DMS153 (cell line): ENCODE measurements at regions not wholly inside any gene's neighbourhood (a gene's known extent, or its start where the extent isn't known, plus 50 kb on each side); places are given as distances from the start of the nearest gene placed in this dataset.

Source experiments
- DNase-seq: peaks from one replicate; lab custom pipeline; 2025; lab: John Stamatoyannopoulos, UW

- DNase-seq = no peak
Observed at GRCh38 chr10:53749439-53749838, 976.9 kb upstream of the MBL2 start.

DNA sequence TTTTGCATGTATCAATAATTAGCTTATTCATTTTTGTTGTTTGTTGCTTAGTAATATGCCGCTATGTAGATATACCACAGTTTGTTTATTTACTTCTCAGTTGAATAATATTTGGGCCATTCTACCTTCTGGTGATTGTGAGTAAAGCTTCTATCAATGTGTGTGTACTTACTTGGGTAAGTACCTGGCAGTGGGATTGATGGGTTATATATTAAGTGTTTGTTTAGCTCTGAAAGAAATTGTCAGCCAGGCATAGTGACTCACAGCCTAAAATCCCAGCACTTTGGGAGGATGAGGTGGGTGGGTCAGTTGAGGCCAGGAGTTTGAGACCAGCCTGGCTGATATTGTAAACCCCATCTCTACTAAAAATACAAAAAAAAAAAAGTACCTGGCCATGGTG, 975.7 kb upstream of the MBL2 start:
- DNase-seq = no peak

DNA sequence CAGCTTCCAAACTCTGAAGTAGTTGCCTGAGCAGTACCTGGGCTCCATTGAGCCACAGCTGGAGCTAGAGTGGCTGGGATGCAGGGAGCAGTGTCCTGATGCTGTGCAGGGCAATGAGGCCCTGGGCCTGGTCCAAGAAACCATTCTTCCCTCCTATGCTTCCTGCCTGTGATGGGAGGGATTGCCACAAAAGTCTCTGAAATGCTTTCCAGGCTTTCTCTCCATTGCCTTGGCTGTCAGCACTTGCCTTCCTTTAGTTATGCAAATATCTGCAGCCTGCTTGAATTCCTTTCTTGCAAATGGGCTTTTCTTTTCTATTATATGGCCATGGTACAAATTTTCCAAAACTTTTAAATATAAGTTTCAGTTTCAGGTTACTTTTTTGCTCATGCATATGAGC, 972.2 kb upstream of the MBL2 start:
- no peak for DNase-seq

- DNase-seq = no peak
Observed at GRCh38 chr10:53744176-53744575, 971.6 kb upstream of the MBL2 start.

DNA sequence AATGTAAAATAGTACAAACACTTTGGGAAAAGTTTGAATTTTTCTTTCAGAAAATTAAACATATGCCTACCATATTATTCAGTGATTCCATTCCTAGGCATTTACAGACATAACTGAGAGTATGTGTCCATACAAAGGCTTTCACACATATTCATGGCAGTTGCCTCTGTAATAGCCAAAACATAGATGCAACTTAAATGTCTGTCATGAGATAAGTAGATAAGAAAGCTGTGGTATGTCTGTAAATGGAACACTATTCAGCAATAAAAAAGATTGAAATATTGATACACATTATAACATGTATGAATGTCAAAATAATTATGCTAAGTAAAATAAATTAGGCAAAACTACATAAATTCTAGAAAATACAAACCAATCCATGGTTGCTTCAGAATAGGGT, 964.5 kb upstream of the MBL2 start:
- no peak for DNase-seq

- DNase-seq = no peak
Observed at GRCh38 chr10:53726921-53727320, 954.3 kb upstream of the MBL2 start.

GRCh38 chr10:53724581-53724980, 952.0 kb upstream of the MBL2 start:
- no peak for DNase-seq

GRCh38 chr10:53719658-53720057, 947.1 kb upstream of the MBL2 start:
- DNase-seq = no peak

DNA sequence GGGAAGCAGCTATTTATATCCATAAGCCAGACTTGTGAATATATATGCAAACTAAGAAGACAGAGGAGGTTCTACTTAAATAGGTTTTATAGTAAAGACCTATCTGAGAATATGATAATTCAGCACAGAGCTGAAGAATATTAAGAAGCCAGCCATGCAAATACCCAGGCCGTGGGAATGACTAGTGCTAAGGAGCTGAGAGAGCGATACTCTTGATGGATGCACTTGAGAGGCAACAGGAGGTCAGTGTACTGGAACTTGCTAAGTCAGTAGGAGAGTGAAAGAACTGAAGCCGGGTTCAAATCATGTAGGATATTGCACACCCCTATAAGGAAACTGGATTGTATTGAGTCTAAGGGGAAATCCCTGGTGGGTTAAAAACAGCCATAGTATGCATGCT, 943.6 kb upstream of the MBL2 start:
- no peak for DNase-seq

- no peak for DNase-seq
Observed at GRCh38 chr10:53713431-53713830, 940.8 kb upstream of the MBL2 start.

- DNase-seq = no peak
Observed at GRCh38 chr10:53702489-53702888, 929.9 kb upstream of the MBL2 start.

DNA sequence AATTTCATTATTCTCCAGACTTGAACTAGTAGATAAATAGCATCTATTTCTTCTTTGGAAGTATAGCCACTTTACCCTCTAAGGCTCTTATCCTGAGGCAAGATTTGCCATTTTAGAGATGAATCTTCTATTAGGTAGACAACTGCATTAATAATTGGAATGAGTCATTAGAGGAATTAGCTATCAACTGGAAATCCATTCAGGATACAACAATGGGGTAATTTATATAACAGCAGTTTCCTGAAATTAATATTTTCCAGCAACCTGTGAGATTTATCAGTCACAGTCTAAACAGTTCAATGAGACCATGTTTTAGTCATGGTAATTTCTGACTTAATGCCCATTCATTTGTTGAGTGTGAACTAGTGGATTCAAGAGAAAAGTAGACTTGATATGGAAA, 928.6 kb upstream of the MBL2 start:
- no peak for DNase-seq

DNA sequence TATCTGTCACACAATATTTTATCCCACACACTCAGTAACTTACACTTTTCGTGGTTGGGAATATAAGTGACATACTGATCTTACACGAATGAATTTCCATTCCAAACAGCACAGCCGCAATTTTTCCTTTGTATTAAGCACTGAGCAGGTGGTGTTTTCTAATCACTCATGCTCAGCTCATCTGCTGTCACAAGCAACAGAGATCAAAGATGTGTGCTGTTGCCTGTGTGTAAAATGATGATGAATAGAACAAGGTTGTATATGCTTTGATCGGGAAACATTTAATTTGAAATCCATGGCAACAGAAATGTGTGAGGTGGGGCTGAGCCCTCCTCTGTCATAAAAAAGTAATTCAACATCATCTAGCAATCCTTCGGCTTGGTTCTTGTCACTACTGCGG, 927.7 kb upstream of the MBL2 start:
- DNase-seq = no peak

DNA sequence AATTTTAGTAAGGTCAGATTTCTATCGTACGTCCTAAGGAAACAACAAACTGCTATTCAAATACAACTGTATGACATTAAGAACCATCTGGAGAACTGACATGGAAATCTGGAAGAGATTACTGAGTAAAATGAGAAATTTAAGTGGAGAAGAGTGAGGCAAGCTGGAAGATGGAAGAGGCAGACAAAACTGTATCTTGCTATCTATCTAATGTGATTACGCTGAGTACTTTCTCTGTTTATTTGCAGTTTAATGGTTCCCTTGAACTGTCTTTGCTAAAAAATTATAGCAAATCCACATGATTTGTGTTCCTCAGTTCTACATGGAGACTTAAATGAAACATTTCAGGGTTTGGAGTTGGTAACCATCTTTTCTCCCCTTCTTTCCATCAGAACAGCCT, 927.1 kb upstream of the MBL2 start:
- DNase-seq = no peak

- no peak for DNase-seq
Observed at GRCh38 chr10:53699231-53699630, 926.6 kb upstream of the MBL2 start.

- no peak for DNase-seq
Observed at GRCh38 chr10:53697038-53697437, 924.5 kb upstream of the MBL2 start.

DNA sequence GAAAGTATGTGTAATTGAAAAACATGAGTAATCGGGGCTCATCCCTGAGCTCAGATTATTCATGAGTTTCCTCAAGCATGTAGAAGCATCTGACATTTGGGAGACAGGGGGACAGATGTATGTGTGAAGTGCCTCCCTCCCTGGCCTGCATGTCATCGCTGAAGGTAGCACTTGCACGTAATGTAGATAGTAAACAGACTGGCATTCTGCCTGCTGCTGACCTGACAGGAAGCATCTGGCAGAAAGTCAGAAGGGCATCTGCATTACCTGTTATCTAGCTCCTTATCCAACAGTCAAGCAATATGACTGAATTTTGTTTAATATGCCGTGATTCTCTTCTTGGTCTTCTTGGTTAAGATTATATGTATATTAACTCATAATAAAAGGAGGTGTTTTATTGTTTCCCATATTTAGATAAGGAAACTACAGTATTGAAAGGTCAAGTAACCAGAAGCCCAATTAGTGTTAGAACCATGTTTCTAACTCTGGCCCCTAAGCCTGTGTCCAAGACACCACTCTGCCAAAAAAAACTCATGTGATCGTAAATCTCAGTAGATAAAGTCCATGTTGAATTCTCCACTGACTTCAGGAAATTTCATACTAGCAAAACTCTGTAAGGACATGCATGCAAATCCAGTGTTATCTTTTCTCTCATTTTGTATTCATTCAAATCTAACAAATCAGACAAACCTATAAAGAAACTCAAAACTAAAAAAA, 918.1 kb upstream of the MBL2 start:
- no peak for DNase-seq

GRCh38 chr10:53687800-53688199, 915.2 kb upstream of the MBL2 start:
- no peak for DNase-seq

- DNase-seq = no peak
Observed at GRCh38 chr10:53682885-53683284, 910.3 kb upstream of the MBL2 start.

DNA sequence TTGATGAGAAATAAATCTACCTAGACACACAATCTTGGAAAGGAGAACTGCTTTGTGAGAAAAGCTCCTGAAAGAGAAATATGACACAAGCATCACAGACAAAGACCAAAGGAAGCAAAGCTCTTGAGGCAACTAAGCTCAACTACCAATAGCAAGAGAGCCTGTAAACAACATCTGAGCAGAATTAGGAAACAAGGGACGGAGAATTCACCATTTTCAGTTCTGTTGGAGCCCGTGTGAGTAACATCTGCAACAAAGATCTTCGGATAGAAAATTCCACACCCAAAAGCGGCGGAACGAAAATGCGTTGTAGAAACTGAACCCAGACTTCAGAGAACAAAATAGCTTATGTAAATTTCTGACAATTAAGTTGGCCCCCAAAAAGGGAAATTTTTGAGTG, 909.9 kb upstream of the MBL2 start:
- DNase-seq = no peak

- DNase-seq = no peak
Observed at GRCh38 chr10:53679666-53680065, 907.1 kb upstream of the MBL2 start.

- no peak for DNase-seq
Observed at GRCh38 chr10:53675177-53675576, 902.6 kb upstream of the MBL2 start.

- no peak for DNase-seq
Observed at GRCh38 chr10:53667063-53667462, 894.5 kb upstream of the MBL2 start.

DNA sequence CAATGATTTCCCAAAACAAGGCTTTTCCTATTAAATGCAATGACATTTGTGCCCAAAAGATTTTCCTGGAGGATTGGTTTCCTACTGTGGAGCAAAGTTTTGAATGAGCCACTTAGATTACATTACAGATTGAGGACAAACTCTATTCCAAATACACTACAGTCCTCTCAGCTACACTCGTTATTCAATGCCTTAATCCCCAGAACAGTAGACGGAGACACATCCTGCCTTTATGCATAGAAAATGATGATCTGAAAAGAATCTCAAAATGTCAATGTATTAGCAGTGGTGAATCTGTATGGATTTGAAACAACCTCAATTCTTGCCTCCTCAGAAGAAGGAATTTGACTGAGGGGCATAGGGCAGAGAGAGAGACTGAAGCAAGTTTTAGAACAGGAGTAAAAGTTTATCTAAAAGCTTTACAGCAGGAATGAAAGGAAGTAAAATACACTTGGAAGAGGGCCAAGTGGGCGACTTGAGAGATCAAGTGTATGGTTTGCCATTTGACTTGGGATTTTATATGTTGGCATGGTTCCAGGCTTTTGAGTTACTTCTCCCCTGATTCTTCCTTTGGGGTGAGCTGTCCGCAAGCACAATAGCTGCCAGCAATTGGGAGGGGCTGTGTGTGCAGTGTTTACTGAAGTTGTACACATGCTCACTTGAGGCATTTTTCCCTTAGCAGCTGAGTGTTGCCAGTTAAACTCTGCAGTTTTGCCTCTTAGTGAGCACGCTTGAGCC, 891.9 kb upstream of the MBL2 start:
- DNase-seq = no peak
